ENCODE measurements at regions not wholly inside any gene's neighbourhood (a gene's known extent, or its start where the extent isn't known, plus 50 kb on each side); places are given as distances from the start of the nearest gene placed in this dataset.

DNA sequence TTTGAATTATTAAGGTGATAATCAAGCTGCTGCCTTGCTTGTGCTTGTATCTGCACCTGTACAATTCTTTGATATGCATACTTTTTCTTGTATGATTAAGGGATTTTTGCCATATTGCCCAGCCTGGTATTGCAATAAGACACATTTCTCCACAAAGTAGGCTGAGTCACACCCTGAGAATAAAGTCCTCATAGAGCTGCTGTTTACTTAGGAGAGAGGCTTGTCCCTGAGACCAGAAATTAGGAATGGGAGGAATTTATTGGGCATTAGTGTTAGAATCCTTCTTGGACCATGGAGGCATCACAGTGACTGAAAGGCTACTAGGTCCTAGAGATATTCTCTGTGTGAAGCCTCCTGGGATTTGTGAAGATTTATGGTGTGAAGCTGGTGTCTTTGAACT, 506.8 kb upstream of the FBXO33 start:
- no peak overlapping the region for H3K27ac ChIP-seq
- no peak for TF ChIP-seq ZFX (IDR thresholded peaks at IDR 0.05; ENCODE audit: borderline replicate concordance)
- TF ChIP-seq, protein P1, sequence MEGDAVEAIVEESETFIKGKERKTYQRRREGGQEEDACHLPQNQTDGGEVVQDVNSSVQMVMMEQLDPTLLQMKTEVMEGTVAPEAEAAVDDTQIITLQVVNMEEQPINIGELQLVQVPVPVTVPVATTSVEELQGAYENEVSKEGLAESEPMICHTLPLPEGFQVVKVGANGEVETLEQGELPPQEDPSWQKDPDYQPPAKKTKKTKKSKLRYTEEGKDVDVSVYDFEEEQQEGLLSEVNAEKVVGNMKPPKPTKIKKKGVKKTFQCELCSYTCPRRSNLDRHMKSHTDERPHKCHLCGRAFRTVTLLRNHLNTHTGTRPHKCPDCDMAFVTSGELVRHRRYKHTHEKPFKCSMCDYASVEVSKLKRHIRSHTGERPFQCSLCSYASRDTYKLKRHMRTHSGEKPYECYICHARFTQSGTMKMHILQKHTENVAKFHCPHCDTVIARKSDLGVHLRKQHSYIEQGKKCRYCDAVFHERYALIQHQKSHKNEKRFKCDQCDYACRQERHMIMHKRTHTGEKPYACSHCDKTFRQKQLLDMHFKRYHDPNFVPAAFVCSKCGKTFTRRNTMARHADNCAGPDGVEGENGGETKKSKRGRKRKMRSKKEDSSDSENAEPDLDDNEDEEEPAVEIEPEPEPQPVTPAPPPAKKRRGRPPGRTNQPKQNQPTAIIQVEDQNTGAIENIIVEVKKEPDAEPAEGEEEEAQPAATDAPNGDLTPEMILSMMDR (IDR thresholded peaks at IDR 0.05): no peak

DNA sequence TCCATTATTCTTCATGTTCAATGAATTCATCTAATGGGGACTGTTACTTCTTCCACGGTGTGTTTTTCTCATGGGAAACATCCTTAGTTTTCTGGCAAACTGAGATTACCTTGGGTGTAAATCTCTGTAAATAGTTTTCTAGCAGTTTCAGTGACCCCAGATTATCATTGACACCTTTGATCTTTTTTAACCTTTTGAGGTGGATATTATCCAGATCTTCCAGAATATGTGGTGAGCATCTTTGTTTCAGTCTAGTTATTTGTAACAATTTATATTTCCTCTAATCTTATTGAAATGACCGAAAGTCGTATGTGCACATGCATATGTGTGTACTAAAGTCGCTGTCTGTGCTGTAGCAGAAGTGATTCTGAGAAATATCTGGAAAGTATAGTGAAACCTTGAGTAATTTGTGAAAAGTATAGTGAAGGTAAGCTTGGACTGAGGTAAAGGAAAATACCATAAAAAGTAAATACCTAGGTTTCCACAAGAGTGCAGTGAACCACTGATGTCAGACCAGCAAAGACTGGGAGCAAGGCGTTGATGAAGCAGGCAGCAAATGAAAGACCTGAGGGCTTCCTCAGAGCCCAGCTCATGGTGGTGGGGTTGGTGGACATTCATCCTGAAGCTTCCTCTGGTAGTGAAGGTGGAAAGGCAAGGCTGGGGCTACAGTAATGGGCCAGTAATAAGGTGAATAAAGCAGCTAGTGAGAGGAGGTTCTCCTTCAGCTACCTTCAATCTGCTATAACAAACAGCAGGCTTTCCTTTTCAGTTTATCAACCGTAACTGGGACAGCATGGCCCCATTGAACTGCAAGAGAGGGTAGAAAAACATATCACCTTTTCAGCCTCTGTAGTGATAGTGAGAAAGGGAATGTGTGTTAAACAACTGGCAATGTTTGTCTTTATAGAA, 480.2 kb upstream of the FBXO33 start:
- TF ChIP-seq ZFX (IDR thresholded peaks at IDR 0.05; ENCODE audit: borderline replicate concordance): no peak
- TF ChIP-seq, protein P1 (IDR thresholded peaks at IDR 0.05): no peak
- no peak overlapping the region for H3K27ac ChIP-seq

DNA sequence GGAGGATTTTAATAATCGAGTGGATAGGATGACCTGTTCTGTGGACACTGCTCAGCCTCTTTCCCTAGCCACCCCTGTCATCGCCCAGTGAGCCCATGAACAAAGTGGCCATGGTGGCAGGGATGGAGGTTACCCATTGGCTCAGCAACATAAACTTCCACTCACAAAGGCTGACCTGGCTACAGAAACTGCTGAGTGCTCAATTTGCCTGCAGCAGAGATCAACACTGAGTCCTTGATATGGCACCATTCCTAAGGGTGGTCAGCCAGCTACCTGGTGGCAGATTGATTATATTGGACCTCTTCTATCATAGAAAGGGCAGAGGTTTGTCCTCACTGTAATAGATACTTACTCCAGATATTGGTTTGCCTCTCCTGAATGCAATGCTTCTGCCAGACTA, 465.4 kb upstream of the FBXO33 start:
- no peak for TF ChIP-seq ZFX (IDR thresholded peaks at IDR 0.05; ENCODE audit: borderline replicate concordance)
- TF ChIP-seq, protein P1 (IDR thresholded peaks at IDR 0.05): no peak
- H3K27ac ChIP-seq: no peak overlapping the region

DNA sequence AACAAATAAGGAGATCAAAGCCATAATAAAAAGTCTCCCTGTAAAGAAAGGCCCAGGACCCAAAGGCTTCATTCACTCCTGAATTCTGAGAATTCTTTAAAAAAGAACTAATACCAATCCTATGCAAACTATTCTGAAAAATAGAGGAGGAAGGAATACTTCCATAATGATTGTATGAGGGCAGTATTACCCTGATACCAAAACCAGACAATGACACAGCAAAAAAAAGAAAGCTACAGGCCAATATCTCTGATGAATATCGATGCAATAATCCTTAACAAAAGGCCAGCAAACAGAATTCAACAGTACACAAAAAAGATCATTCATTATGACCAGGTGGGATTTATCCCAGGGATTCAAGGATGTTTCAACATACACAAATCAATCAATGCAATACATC, 457.8 kb upstream of the FBXO33 start:
- TF ChIP-seq, protein P1 (IDR thresholded peaks at IDR 0.05): no peak
- no peak for TF ChIP-seq ZFX (IDR thresholded peaks at IDR 0.05; ENCODE audit: borderline replicate concordance)

DNA sequence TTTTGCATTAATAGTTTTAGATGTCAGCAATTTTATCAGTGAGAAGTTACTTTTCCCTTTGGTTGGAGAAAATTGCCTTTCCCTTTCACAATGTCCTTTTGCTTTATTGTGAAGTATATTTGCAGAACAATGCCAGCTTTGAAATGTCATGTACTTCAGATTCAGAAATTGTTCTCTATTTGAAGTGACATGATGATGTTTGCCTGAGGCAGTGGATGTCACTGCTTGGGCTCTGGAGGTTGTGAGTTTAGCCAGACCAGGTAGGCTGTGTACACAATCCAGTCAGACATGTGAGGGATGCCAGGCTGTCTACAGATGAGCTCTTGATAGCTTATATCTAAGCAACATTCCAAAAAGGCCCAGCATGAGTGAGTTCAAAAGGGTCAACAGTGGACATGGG, 451.9 kb upstream of the FBXO33 start:
- no peak overlapping the region for H3K27ac ChIP-seq
- TF ChIP-seq, protein P1 (IDR thresholded peaks at IDR 0.05): no peak
- TF ChIP-seq ZFX (IDR thresholded peaks at IDR 0.05; ENCODE audit: borderline replicate concordance): no peak

More for the DNA sequence above, 457.8 kb upstream of the FBXO33 start:
- no peak overlapping the region for H3K27ac ChIP-seq

DNA sequence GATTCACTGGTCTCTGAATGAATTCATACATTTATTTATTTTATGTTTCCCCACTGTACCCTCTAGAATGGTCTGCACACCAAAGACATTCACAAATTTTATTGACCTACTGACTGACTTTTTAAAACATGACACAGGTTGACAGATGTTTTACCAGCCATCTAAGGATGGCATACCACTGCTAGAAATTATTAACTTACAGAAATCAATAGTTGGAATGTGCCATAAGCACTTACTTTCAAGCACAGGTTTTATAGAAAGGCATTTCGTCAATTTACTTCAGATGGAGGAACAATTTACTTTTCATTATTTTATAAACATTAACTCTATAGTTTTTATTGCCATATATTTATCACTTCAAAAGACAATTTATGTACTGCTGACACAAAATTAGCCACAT, 448.7 kb upstream of the FBXO33 start:
- TF ChIP-seq ZFX (IDR thresholded peaks at IDR 0.05; ENCODE audit: borderline replicate concordance): no peak
- TF ChIP-seq, protein P1 (IDR thresholded peaks at IDR 0.05): no peak
- no peak overlapping the region for H3K27ac ChIP-seq

DNA sequence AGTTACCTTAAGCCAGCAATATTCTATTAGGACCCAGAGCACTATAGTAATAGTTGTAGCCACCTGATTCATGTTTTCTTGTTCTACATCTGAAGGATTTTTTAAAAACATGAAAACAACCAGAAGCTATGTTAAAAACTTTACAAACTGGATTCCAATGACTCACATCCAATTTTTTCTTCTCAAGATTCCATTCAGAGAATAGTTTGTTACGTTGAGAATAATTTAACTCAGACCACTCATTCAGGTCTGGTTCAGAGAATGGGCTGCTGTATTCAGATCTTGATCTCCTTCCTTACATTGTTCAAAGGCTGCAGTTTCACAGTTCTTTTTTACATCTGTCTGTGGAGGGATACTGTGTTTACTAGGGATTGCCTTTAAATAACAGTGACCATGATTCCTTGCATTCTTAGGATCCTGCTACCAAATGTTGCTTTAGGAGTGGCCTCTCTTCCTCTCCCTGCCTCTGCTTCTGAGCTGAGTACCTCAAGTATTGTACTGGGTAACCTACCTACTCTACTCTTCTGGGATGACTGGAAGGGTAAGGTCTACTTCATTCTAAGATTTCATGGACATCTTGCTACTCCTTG, 448.0 kb upstream of the FBXO33 start:
- TF ChIP-seq, protein P1 (IDR thresholded peaks at IDR 0.05): no peak
- no peak for TF ChIP-seq ZFX (IDR thresholded peaks at IDR 0.05; ENCODE audit: borderline replicate concordance)
- no peak overlapping the region for H3K27ac ChIP-seq

Data from 22Rv1 (cell line).